Stimulated activated naive CD4-positive, alpha-beta T cell treated with Interleukin-2 at 50 U/mL for 16 hours (primary cell): ENCODE measurements at regions not wholly inside any gene's neighbourhood (a gene's known extent, or its start where the extent isn't known, plus 50 kb on each side); places are given as distances from the start of the nearest gene placed in this dataset.
"Not testable (repeated sequence)": the region's sequence is repeated elsewhere in the genome, so short reads cannot be mapped to it uniquely, and the experiment has no call there.

Experiments used
- DNase-seq: peaks from one replicate; lab custom pipeline; 2025; lab: John Stamatoyannopoulos, UW

- DNase-seq = no peak
These were observed 105.0 kb downstream of the OTUD1 start for GRCh38 chr10:23543691-23544380.

GRCh38 chr10:23545866-23546265 is 107.0 kb downstream of the OTUD1 start:
- not testable (repeated sequence) for DNase-seq

DNA sequence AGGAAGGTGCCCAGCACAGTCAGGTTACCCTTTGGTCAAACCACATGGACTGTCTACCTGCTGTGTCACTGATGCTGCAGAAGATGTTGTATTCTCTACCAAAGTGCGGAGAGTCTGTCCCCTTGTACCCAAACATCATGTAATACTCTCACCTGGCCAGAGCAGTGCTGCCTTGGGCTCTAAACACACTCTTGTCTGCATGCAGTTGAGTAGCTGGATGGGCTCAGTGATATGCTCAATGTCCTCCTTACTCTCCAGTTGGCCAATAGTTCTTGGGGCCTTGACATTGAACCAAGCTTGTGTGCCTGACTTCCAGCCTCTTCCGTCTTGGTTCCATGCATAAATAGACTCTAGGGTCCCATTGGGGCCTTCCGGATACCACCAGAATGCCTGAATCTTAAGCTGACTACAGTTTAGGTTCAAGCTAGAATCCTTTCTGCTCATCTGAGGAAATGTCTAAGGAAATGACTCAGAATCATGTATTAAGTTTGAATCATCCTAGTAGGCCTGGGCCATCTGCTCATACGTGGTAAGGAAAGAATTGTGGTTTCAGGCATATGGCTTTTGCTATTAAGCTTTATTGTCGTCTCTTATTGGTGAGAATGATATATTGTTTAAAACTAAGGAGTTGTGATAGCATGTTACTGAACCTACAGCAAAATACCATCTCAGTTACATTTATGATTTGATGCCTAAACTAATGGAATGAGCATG is 118.0 kb downstream of the OTUD1 start:
- DNase-seq = no peak

DNA sequence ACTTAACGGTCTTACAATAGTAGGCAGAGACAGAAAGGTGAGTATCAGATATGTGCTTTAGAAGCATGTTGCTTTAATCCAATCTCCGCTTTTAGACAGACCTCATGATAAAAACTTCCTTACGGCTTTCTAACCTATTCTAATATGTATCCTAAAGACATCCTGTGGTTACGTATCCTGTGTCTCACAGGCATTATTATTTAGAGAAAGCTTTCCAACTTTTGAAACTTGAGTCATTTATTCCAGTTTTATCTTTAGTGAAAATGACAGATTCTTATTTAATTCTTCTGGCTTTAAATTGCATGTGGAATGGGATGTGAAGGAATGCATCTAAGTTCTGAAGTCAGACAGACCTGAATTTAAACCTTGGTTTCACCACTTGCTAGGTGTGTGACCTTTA is 118.9 kb downstream of the OTUD1 start:
- DNase-seq = no peak

- DNase-seq = no peak
These were observed 119.5 kb downstream of the OTUD1 start for GRCh38 chr10:23558361-23558799.

DNA sequence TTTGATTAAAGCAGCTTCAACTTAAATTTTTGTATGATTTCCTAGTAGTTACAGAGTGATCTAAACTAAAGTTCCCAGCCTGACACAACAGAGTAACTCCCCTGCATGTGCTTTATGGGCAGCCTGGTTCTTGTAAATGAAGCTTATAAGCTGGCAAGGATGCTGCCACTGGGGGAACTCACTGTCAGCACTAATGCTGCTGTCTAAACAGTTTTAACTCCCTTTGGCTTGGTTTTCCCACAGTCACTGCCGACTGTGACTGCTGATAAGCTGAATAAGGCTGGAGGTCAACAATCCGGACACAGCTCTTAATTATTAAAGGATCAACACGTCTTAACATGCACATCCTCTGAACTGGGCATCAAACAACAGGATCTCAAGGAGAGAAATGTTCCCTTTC is 130.1 kb downstream of the OTUD1 start:
- DNase-seq = no peak

DNA sequence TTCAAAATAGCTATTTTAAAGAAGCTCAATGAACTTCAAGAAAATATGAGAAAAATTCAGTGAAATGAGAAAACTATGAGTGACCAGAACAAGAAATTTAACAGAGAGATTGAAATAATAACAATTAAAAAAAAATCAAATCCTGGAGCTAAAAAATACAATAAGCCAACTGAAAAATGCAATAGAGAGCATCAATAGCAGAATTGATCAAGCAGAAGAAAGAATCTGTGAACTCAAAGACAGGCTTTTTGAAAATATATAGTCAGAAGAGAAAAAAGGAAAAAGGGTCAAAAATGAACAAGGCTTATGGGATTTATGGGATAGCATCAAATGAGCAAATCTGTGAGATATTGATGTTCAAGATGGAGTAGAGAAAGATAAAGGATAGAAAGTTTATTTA is 133.0 kb downstream of the OTUD1 start:
- no peak for DNase-seq

- no peak for DNase-seq
These were observed 143.1 kb downstream of the OTUD1 start for GRCh38 chr10:23581906-23582450.

- DNase-seq = no peak
These were observed 145.5 kb downstream of the OTUD1 start for GRCh38 chr10:23584396-23584795.

DNA sequence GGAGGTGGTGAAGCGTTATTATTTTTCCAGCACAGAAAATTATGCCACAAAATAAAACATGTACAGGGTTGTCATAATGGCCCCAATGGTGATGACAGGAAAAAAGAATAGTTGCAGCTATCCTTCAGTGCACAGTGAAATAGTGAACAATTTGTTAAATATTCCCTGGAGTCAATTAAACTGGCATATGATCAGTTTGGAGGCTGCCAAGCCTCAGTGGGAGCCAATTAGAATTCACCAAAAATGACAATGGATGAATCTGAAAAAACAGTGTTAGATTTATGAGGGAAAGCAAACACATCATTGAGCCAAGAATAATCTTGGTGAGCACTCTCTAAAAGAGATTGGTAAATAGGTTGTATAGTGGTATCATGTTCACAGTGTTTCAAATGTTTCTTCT is 146.3 kb downstream of the OTUD1 start:
- no peak for DNase-seq

DNA sequence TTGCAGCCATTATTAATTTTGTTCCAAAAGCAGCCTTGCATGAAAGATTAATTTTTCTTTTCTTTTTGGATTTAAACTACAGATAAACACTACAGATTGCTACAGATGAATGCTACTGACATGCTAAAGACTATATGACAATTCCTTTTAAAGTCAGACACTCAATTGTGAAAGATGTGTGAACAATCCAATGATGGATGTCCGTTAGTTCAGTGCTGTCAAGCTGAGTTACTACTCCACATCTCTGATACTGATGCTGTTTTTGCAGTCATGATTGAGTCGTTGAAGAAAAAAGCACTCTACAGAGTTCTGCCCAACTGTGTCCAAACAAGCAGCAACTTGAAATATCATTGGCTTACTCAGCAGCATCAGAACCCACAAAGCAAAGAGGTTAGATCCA is 146.8 kb downstream of the OTUD1 start:
- DNase-seq = no peak

- DNase-seq = not testable (repeated sequence)
These were observed 156.4 kb downstream of the OTUD1 start for GRCh38 chr10:23595278-23595677.

GRCh38 chr10:23604613-23605012 is 165.7 kb downstream of the OTUD1 start:
- DNase-seq = no peak

- DNase-seq = no peak
These were observed 167.6 kb downstream of the OTUD1 start for GRCh38 chr10:23606456-23606855.

DNA sequence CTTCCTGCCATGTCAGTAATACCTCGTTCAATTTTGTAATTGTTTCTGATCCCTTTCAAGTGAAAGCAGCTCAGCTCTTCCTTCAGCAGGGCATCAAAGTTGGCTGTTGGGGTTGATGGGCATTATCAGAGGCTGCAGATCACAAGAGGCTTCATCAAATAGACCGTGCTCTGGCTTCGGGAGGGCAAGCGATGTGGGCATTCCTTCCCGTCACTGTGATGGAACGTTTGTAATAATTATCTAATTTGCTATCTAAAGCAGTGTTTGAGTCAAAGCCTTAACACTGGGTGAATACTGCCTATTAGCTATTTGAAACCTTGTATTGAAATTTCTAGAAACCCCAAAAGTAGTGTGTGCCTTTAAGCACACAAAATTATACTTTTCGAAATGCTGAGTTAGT is 170.1 kb downstream of the OTUD1 start:
- no peak for DNase-seq

- no peak for DNase-seq
These were observed 171.9 kb downstream of the OTUD1 start for GRCh38 chr10:23610626-23611307.

DNA sequence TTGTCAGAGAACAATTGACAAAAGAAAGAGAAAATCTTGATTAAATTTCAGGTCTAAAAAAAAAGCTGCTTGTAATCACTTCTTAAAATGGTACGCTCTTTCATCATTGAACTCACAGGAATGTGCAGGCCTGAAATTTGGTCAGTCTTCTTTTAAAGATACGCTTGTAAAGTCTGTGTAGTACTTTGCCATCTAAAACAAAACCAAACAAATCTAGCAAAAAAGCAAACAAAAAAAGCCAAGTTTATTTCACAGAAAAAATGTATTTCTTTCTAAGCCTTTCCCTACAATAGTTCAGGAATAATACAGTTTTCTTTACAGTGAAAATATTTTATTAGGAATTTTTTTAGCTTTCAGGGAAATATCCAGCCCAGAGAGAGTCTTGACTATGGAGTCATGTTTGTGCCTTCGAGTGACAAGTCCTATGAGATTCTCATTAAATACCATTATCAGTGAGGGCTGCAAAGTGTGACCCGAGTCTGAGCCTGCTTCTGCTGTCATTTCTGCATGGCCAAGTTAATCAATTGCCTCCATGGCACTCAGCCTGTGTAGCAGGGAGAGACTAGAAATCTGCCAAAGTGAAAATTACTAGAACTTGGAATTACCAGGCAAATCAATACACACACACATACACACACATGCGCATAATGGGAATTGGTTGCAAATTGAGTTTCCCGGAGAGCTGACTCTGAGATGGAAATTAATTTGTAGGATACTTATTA is 172.6 kb downstream of the OTUD1 start:
- no peak for DNase-seq

DNA sequence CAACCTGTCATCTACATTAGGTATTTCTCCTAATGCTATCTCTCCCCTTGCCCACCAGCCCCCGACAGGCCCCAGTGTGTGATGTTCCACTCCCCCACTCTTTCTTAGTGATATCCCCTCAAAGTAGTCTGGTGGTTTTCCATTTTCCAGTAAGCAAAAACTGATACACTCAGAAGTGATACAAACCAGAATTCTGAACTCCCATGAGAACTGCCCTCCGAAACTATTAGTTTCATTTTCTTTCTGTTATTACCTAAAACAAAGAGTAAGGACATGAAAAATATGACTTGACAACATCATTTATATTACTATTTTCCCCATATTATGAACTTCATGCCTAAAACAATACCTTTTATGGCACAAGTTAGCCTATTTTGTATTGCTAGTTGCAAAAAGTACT is 175.0 kb downstream of the OTUD1 start:
- DNase-seq = no peak

DNA sequence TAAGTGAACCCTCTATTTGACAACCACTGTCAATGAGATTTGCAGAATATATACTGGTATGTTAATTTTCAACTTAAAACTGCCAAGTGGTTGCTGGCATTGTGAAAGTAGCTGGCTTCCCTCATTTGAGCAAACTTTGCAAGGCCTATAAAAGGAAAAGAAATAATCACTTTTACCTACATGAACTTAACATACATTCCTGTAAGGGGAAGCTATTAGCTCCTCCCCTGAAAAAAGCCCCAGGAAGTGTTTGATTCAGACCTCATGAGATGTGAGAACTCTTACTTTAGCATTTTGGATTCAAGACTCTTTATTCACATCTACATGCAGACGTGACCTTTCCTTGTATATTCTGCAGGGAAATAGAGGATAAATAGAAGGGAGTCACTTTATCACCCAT is 175.6 kb downstream of the OTUD1 start:
- no peak for DNase-seq

GRCh38 chr10:23630376-23630775 is 191.5 kb downstream of the OTUD1 start:
- DNase-seq = no peak

- no peak for DNase-seq
These were observed 192.0 kb downstream of the OTUD1 start for GRCh38 chr10:23630885-23631284.

DNA sequence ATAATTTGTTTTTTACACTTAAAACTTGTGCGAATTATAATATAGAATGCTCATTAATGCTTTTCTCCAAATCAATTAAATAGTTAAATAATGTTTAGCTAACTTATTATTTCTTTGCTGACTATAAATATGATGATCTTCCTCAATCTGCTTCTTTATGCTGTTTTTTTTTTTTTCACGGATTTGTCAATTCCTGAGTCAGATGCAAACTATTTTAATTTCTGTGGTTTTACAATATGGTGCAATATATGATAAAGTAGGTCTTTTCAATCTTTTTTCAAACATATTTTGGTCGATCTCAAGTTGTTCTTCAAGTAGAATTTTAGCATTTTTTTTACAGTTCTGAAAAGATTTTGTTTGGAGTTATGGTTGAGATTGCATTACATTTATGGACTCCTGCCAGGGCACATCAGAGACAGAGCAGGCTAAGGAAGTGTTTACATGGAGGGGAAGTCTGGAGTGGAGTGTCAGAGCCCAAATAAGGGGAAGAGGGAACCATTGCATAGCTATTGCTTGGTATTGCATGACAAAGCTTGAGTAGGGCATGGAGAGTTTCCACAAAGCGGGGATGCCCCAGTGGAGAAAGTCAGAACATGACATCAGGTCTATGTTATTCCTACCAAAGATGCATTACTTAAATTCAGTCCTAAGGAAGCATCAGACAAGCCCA is 204.4 kb downstream of the OTUD1 start:
- DNase-seq = no peak
